ENCODE measurements at regions not wholly inside any gene's neighbourhood (a gene's known extent, or its start where the extent isn't known, plus 50 kb on each side); places are given as distances from the start of the nearest gene placed in this dataset.
"Not testable (repeated sequence)": the region's sequence is repeated elsewhere in the genome, so short reads cannot be mapped to it uniquely, and the experiment has no call there.

DNA sequence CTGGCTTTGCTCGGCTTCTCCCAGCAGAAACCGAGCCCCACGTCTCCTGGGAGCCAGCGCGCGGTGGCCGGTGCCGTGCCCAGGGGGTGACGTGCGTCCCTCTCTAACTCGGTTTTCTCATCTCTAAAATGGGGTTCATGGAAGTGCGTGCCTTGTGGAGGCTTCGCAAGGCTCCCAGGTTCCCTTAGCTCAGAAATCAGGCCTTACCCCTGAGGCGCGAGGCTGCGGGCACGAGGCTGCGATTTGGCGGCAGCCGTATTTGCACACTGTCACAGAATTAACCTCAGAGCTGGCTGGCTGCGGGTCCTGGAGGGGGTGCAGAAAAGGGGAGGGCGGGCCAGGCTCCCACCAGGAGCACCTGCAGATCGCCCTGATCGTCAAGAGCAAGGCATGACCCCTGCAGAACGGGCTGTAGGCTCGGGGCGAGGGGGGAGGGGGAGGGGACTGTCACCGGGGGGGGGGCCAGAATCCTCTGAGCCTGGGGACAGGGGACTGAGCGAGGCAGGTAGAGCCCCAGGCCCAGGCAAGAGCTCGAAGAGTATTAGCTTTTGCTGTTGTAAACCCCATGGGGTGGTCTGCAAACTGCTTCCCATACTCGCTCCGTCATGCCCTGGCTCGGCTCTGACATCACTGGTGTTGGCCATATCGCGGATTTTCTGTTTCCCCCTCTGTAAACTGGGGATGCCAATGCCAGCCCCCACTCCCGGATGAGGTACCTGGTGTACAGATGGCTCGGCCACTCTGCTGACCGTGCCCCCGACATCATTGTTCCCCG is 62.2 kb downstream of the CCNE1 start:
- Mint-ChIP-seq H3K36me3 (ENCODE audit: low read depth) (no peaks in the 10 kb centered on the region), H3K27ac (no peak overlapping the region), H3K4me1 (peaks cover 5% of the 10 kb centered on the region), H3K9me3 (no peaks in the 10 kb centered on the region), H3K27me3 (peaks cover 27% of the 10 kb centered on the region), H3K4me3 (no peak overlapping the region)
- DNase-seq (no peak), ATAC-seq (no peak)

DNA sequence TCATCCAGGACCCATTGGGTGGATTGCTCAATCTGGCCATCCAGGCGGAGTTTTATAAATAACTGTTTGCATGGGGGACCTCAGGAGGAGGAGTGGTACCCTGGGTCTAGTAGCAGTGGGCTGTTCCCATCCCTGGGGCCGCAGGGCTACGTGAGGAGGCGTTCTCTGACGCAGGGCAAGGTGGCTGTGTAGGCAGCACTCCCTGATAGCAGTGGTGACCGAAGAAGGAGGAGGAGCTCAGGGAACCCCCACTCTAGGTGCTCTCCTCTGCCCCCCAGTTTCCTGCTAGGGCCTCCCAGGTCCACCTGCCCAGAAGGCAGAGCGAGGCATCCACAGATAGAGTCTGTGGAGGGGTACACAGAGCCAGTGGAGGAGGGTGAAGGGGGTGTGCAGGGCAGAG is 64.1 kb downstream of the CCNE1 start:
- Mint-ChIP-seq H3K27me3 (peaks cover 33% of the 10 kb centered on the region), H3K27ac (no peak overlapping the region), H3K36me3 (ENCODE audit: low read depth) (no peaks in the 10 kb centered on the region), H3K4me3 (no peak overlapping the region), H3K4me1 (peaks cover 5% of the 10 kb centered on the region), H3K9me3 (no peaks in the 10 kb centered on the region)
- ATAC-seq, result no peak
- DNase-seq, result no peak

DNA sequence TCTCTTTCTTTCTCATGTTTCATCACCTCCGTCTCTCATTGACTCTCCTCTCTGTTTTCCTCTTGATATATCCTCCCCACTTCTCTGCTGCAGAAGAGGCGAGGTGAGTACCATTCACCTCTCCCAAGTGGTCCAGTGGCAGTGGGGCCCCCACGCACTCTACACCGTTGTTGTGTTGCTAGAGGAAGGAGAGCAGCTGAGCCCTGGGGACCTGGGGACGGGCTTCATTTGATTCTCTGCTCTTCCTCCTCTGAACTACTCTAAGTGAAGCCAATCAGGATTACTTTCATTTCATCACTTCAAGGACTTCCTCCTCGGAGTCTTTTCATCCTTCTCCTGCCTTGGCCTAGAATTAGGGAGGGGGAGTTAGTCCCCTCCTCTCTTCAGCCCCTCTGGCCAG is 64.6 kb downstream of the CCNE1 start:
- Mint-ChIP-seq H3K4me3 (no peak overlapping the region), H3K27me3 (peaks cover 28% of the 10 kb centered on the region), H3K9me3 (no peaks in the 10 kb centered on the region), H3K27ac (no peak overlapping the region), H3K36me3 (ENCODE audit: low read depth) (no peaks in the 10 kb centered on the region), H3K4me1 (peaks cover 5% of the 10 kb centered on the region)
- ATAC-seq, result no peak
- no peak for DNase-seq

DNA sequence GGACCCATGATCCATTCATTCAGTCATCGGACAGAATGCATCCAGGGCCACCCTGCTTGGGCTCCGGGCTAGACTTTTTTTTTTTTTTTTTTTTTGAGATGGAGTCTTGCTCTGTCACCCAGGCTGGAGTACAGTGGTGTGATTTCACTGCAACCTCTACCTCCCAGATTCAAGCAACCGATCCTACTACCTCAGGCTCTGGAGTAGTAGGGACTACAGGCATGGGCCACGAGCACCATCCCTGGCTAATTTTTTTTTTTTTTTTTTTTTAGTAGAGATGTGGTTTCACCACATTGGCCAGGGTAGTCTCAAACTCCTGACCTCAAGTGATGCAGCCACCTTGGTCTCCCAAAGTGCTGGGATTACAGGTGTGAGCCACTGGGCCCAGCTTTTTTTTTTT is 65.1 kb downstream of the CCNE1 start:
- peaks cover 27% of the 10 kb centered on the region for H3K27me3 Mint-ChIP-seq
- H3K27ac Mint-ChIP-seq, H3K4me3 Mint-ChIP-seq: not testable (repeated sequence)

DNA sequence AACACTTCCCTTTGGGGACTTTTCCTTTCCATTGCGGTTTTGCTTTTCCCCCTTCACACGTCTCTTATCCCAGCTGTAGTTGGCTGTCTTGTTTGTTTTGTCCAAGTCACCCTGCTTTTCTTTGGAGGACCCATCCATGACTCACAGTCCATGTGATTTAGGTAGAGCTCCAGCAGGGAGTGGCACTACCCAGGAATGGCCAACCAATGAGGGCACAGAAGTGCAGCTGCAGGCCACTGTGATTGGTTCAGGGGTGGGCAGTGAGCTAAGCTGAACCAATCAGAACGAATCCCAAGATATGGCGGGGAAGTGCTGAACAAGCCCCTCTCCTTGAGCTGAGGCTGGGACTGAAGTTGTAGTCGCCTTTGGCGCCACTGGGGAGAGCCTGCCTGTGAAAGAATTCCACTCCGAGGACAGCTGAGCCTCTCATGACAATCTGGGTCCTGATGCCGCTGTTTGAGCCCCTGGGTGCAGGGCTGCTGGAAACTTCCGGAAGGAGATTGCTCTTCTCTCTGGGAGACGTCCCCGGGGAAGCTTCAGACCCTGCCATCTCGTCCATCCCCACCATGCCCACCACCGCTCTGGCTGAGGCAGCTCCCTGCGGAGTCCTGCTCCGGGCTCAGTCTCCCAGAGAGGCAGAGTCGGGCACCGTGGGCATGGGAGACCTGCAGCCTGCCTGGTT is 62.9 kb upstream of the URI1 start:
- DNase-seq (no peak), ATAC-seq (peak; percentile 53)
- no peaks in the 10 kb centered on the region for H3K9me3 Mint-ChIP-seq

More for the DNA sequence above, 65.1 kb downstream of the CCNE1 start:
- ATAC-seq; DNase-seq; H3K9me3 Mint-ChIP-seq; H3K4me1 Mint-ChIP-seq; H3K36me3 Mint-ChIP-seq (ENCODE audit: low read depth): not testable (repeated sequence)

DNA sequence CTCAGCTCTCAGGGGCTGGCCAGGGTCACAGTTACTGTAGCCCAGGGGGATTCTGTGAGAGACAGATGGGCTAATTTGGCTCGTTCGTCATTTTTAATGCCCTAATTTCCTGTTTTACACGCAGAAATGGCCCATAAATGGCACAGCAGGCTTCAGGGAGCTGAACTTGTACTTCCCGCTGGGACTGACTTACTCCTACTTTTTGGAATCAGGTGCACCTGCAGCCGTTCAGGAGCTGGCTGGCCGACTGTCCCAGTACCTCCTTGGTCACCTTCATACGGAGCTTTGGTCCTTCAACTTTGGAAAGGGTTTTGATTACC is 62.4 kb upstream of the URI1 start:
- peaks cover 16% of the 10 kb centered on the region for H3K27me3 Mint-ChIP-seq
- no peaks in the 10 kb centered on the region for H3K36me3 Mint-ChIP-seq (ENCODE audit: low read depth)
- DNase-seq (no peak), ATAC-seq (no peak)
- no peak overlapping the region for H3K27ac Mint-ChIP-seq
- no peak overlapping the region for H3K4me3 Mint-ChIP-seq
- H3K9me3 Mint-ChIP-seq, result no peaks in the 10 kb centered on the region
- no peaks in the 10 kb centered on the region for H3K4me1 Mint-ChIP-seq

More for the DNA sequence above, 62.9 kb upstream of the URI1 start:
- no peaks in the 10 kb centered on the region for H3K36me3 Mint-ChIP-seq (ENCODE audit: low read depth)
- peaks cover 19% of the 10 kb centered on the region for H3K27me3 Mint-ChIP-seq
- H3K4me3 Mint-ChIP-seq, result no peak overlapping the region
- no peak overlapping the region for H3K27ac Mint-ChIP-seq
- no peaks in the 10 kb centered on the region for H3K4me1 Mint-ChIP-seq

DNA sequence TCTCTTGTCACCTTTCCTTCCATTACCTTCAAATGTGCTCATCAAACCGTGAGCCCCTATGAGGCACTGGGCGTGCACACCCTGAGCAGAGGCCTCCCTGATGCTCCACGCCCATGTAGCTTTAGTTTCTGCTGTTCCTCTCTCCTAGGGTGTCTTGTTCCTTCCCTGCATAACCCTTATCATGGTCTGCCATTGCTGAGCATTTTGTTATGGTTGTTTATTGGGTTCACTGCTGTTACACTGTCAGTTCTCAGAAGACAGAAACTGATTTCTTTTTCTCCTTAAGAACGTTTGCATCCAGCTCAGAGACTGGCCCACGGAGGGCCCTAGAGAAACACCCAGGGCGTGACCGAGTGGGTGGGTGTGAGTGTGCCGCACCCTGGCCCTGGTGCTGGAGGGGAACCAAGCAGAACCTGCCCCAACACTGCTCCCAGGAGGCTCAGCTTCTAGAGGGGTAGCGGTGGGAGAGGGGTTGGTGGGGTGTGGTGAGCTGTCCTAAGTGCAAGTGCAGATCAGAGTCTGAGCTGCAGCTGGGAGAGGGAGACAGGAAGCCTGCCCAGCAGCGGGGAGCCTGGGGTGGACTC is 61.4 kb upstream of the URI1 start:
- Mint-ChIP-seq H3K36me3 (ENCODE audit: low read depth) (no peaks in the 10 kb centered on the region), H3K9me3 (no peaks in the 10 kb centered on the region), H3K4me3 (no peak overlapping the region), H3K27ac (no peak overlapping the region), H3K27me3 (peaks cover 14% of the 10 kb centered on the region), H3K4me1 (no peaks in the 10 kb centered on the region)
- DNase-seq (no peak), ATAC-seq (no peak)

DNA sequence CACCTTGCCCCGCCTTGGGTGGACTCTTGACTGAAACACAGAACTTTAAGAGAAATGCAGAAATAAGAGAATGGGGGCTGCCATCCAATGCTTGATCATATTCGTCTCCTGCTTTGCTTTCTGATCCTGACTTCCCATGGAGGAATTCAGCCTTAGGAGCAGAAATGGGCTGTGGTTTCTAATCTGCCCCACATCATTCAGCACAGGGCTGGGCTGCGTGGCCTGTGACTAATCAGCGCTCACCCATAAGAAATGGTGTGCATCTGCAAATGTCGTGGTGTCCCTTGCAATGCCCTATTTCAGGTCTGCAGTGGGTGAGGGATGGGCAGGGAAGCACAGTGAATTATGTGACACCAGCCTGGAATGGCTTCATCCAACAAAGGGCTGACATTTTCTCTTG is 60.7 kb upstream of the URI1 start:
- no peaks in the 10 kb centered on the region for H3K36me3 Mint-ChIP-seq (ENCODE audit: low read depth)
- H3K4me1 Mint-ChIP-seq, result no peaks in the 10 kb centered on the region
- ATAC-seq (no peak), DNase-seq (no peak)
- H3K27ac Mint-ChIP-seq, result no peak overlapping the region
- H3K27me3 Mint-ChIP-seq, result peaks cover 13% of the 10 kb centered on the region
- no peaks in the 10 kb centered on the region for H3K9me3 Mint-ChIP-seq
- no peak overlapping the region for H3K4me3 Mint-ChIP-seq

DNA sequence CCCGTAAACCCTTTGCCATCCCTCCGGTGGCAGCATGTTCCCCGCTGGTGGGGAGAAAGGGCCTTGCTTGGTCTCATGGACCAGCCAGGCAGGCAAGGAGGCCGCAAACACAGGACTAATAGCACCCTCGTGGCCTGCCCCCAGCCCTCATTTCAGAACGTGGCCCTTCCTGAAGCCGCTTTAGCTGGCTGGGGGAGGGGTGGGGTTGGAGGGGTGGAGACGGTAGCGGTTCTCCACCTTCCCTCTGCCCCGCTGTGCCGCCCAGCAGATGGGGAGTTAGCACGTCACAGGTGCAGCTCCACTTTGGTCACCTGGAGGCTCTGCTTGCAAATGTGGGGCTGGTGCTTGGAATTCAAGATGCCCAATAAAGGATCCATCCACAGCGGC is 59.3 kb upstream of the URI1 start:
- no peak for ATAC-seq
- no peak overlapping the region for H3K27ac Mint-ChIP-seq
- no peaks in the 10 kb centered on the region for H3K4me1 Mint-ChIP-seq
- no peaks in the 10 kb centered on the region for H3K36me3 Mint-ChIP-seq (ENCODE audit: low read depth)
- no peak for DNase-seq
- no peaks in the 10 kb centered on the region for H3K9me3 Mint-ChIP-seq
- H3K27me3 Mint-ChIP-seq, result peaks cover 13% of the 10 kb centered on the region
- H3K4me3 Mint-ChIP-seq, result no peak overlapping the region

DNA sequence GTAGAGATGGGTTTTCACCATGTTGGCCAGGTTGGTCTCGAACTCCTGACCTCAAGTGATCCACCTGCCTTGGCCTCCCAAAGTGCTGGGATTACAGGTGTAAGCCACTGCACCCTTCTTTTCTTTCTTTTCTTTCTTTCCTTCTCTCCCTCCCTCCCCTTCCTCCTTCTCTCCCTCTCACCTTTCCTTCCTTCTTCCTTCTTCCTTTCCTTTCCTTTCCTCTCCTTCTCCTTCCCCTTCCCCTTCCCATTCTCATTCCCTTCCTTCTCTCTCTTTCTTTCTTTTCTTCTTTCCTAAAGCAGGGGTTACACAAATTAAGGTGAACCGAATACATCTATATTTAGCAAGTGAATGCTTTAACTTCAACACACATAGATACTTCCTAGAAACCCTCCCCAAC is 58.0 kb upstream of the URI1 start:
- Mint-ChIP-seq H3K27me3 (peaks cover 6% of the 10 kb centered on the region), H3K36me3 (ENCODE audit: low read depth) (no peaks in the 10 kb centered on the region), H3K9me3 (no peaks in the 10 kb centered on the region), H3K27ac (no peak overlapping the region), H3K4me1 (no peaks in the 10 kb centered on the region), H3K4me3 (no peak overlapping the region)
- ATAC-seq (no peak), DNase-seq (no peak)

DNA sequence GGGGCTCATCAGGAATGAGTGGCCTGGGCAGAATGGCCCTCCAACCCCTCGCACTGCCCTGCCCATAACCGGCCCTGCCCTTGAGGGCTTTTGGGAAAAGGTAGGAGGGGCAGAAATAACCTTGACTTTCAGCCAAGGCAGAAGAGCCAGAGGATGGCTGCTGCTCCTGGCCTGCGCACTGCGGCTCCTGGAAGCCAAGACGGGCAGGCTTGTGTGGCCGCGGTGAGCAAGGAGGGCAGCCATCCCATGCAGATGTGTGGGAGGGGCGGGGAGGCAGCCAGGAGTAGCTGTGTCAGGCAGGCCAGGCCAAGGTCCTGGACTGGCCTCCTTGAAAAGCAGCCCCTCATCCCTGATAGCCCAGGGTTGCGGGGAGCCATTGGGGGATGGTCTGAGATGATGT is 57.6 kb upstream of the URI1 start:
- DNase-seq, result no peak
- Mint-ChIP-seq H3K9me3 (no peaks in the 10 kb centered on the region), H3K27ac (no peak overlapping the region), H3K27me3 (peaks cover 5% of the 10 kb centered on the region), H3K36me3 (ENCODE audit: low read depth) (no peaks in the 10 kb centered on the region), H3K4me3 (no peak overlapping the region), H3K4me1 (no peaks in the 10 kb centered on the region)
- ATAC-seq, result no peak

DNA sequence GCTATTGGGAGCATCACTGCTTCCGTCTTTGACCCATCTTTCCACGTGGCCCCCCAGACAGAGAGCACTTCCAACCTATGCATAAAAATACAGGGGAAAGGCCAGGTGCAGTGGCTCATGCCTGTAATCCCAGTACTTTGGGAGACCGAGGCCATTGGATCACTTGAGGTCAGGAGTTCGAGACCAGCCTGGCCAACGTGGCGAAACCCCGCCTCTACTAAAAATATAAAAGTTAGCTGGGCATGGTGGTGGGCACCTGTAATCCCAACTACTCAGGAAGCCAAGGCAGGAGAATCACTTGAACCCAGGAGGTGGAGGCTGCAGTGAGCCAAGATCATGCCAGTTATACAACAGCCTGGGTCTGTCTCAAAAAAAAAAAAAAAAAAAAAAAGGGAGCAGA is 55.9 kb upstream of the URI1 start:
- ATAC-seq; H3K27me3 Mint-ChIP-seq; H3K4me3 Mint-ChIP-seq; H3K27ac Mint-ChIP-seq; DNase-seq; H3K36me3 Mint-ChIP-seq (ENCODE audit: low read depth); H3K9me3 Mint-ChIP-seq; H3K4me1 Mint-ChIP-seq: not testable (repeated sequence)

DNA sequence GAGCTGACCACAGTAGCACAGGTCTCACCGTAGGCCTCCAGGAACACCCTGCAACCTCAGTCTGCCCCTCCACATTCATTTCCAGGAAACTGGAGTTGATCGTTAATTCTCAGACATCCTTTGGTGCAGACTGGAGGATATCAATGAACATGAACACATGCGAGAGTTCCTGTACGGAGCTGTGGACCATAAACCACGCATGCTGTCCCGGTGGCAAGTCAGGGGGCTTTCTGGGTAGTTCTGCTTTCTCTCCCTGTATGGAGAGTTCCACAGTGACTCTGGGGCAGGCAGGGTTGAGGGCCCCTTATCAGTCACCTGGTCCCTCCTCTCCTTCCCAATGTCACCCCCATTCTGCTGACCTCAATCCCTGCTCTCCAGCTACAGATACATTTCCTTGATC is 55.5 kb upstream of the URI1 start:
- H3K9me3 Mint-ChIP-seq, result no peaks in the 10 kb centered on the region
- no peak overlapping the region for H3K27ac Mint-ChIP-seq
- DNase-seq (no peak), ATAC-seq (no peak)
- no peaks in the 10 kb centered on the region for H3K27me3 Mint-ChIP-seq
- H3K36me3 Mint-ChIP-seq (ENCODE audit: low read depth), result no peaks in the 10 kb centered on the region
- H3K4me3 Mint-ChIP-seq, result no peak overlapping the region
- H3K4me1 Mint-ChIP-seq, result no peaks in the 10 kb centered on the region

DNA sequence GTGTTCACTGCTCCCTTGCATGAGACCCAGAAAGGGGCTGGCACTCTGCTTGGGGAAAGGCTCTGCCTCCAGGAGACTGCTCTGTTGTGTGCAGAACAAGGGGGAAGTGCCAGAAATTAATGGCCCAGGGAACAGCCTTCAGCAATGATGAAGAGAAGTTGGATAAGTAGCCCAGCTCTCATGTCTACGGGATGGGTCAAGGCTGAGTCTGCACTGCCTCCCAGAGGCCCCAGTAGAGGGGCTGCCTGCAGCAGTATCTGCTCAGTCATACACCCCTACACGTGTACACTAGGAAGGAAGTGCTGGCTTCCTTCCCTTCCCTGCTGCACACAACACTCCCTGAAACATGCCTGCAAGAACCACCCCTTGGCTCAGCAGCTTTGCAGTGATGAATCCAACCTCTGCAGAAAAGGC is 54.6 kb upstream of the URI1 start:
- Mint-ChIP-seq H3K4me1 (no peaks in the 10 kb centered on the region), H3K27ac (no peak overlapping the region), H3K36me3 (ENCODE audit: low read depth) (no peaks in the 10 kb centered on the region), H3K4me3 (no peak overlapping the region), H3K9me3 (no peaks in the 10 kb centered on the region), H3K27me3 (no peaks in the 10 kb centered on the region)
- ATAC-seq (peak; percentile 57), DNase-seq (no peak)

DNA sequence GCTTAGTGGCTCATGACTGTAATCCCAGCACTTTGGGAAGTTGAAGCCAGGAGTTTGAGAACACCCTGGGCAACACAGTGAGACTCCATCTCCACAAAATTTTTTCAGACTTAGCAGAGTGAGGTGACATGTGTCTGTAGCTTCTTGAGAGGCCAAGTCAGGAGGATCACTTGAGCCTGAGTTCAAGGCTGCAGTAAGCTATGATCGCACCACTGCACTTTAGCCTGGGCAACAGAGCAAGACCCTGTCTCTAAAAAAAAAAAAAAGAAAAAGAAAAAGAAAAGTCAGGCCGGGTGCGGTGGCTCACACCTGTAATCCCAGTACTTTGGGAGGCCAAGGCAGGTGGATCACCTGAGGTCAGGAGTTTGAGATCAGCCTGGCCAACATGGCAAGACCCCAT is 54.0 kb upstream of the URI1 start:
- not testable (repeated sequence) for H3K27ac Mint-ChIP-seq

More for the DNA sequence above, 54.0 kb upstream of the URI1 start:
- H3K27me3 Mint-ChIP-seq; H3K36me3 Mint-ChIP-seq (ENCODE audit: low read depth); H3K4me1 Mint-ChIP-seq; ATAC-seq; H3K4me3 Mint-ChIP-seq; H3K9me3 Mint-ChIP-seq; DNase-seq: not testable (repeated sequence)
